PC-3 (cell line): ENCODE measurements at regions not wholly inside any gene's neighbourhood (a gene's known extent, or its start where the extent isn't known, plus 50 kb on each side); places are given as distances from the start of the nearest gene placed in this dataset.

Experiments used
- ATAC-seq: fragments of 200-7000 bp; cut with Tn5 transposase; 2 replicates; pipeline ENCODE4 v1.9.1; 2020; ENCODE audit warnings: mild to moderate bottlenecking, moderate library complexity
- BruUV-seq: library from RNA; stranded (reverse); fragments of 400-500 nt; replicated peaks from 2 replicates; lab custom pipeline; 2021; lab: Mats Ljungman, UMichigan
- CTCF ChIA-PET: fragments of 300-600 bp; sonication (Branson Sonifier 250); formaldehyde crosslinking; loops from one replicate; lab custom pipeline; 2022; ENCODE audit warnings: antibody characterized with exemption; lab: Charles Lee
- POLR2A ChIA-PET: fragments of 300-600 bp; sonication (Branson Sonifier 250); formaldehyde crosslinking; loops from one replicate; lab custom pipeline; 2022; ENCODE audit warnings: antibody characterized with exemption; ENCODE audit not compliant: unreplicated experiment; lab: Charles Lee
- DNase-seq: peaks from one replicate; pipeline ENCODE4 v3.0.0-alpha.2; 2015
- H2AFZ ChIP-seq: fragments of 300-600 bp; sonication (generic); 2 replicates; pipeline ENCODE4 v1.6.0; 2016; ENCODE audit warnings: antibody characterized with exemption, low read length
- H3F3A ChIP-seq: fragments of 300-600 bp; sonication (generic); one replicate; pipeline ENCODE4 v1.6.0; 2017; ENCODE audit warnings: antibody characterized with exemption, low read length, control low read depth, mild to moderate bottlenecking; ENCODE audit not compliant: unreplicated experiment
- H3K27ac ChIP-seq: fragments of 300-600 bp; sonication (generic); 2 replicates; pipeline ENCODE4 v1.5.1; 2016; ENCODE audit warnings: mild to moderate bottlenecking, low read length
- H3K27me3 ChIP-seq: fragments of 300-600 bp; sonication (generic); 2 replicates; pipeline ENCODE4 v1.6.1; 2016; ENCODE audit warnings: low read length, mixed read lengths
- H3K36me3 ChIP-seq: fragments of 300-600 bp; sonication (generic); 2 replicates; pipeline ENCODE4 v1.6.1; 2016; ENCODE audit warnings: low read depth, mixed run types, low read length, mixed read lengths
- H3K4me1 ChIP-seq: fragments of 300-600 bp; sonication (generic); 2 replicates; pipeline ENCODE4 v1.5.1; 2016; ENCODE audit warnings: low read length; ENCODE audit not compliant: insufficient read depth
- H3K4me2 ChIP-seq: fragments of 300-600 bp; sonication (generic); 2 replicates; pipeline ENCODE4 v1.6.0; 2016; ENCODE audit warnings: low read length
- H3K4me3 ChIP-seq: fragments of 300-600 bp; sonication (generic); 2 replicates; pipeline ENCODE4 v1.5.1; 2016; ENCODE audit warnings: mild to moderate bottlenecking, low read length, mixed read lengths
- H3K79me2 ChIP-seq: fragments of 300-600 bp; sonication (generic); 2 replicates; pipeline ENCODE4 v1.6.1; 2017; ENCODE audit warnings: low read length, mixed read lengths
- H3K9ac ChIP-seq: fragments of 300-600 bp; sonication (generic); 2 replicates; pipeline ENCODE4 v1.6.0; 2016; ENCODE audit warnings: mild to moderate bottlenecking, low read length
- H3K9me2 ChIP-seq: fragments of 300-600 bp; sonication (generic); replicated peaks from 2 replicates; pipeline ENCODE4 v1.6.1; 2016; ENCODE audit warnings: mixed run types, low read length, mixed read lengths
- H3K9me3 ChIP-seq: fragments of 300-600 bp; sonication (generic); 2 replicates; pipeline ENCODE4 v1.6.1; 2016; ENCODE audit warnings: low read length, mixed read lengths
- H4K20me1 ChIP-seq: fragments of 300-600 bp; sonication (generic); 2 replicates; pipeline ENCODE4 v1.6.1; 2016; ENCODE audit warnings: low read length, mixed read lengths
- EZH2 ChIP-seq: fragments of 300-600 bp; sonication (generic); IDR thresholded peaks from one replicate; pipeline ENCODE4 v1.6.1; 2017; ENCODE audit warnings: antibody characterized with exemption, mild to moderate bottlenecking, low read length; ENCODE audit not compliant: unreplicated experiment
- EZH2phosphoT487 ChIP-seq: fragments of 300-600 bp; sonication (generic); IDR thresholded peaks from 2 replicates; pipeline ENCODE4 v1.6.1; 2018; ENCODE audit warnings: mild to moderate bottlenecking, antibody characterized with exemption, low read length, borderline replicate concordance
- intact Hi-C: fragments of 100-400 bp; cut with micrococcal nuclease; formaldehyde crosslinking; loops from 2 replicates; pipeline ENCODE4 v1.9.0; 2023
- TF ChIP-seq, protein P1 (sequence below): fragments of 300-600 bp; sonication (generic); conservative IDR thresholded peaks from 2 replicates; pipeline ENCODE4 v1.5.1; 2017; ENCODE audit warnings: antibody characterized with exemption, low read depth, mild to moderate bottlenecking, low read length

GRCh38 chr2:126990605-126991532 lies 92.2 kb downstream of the TEX51 start:
- Histone ChIP-seq H3K36me3 (no peaks in the 10 kb centered on the region), H3K27ac (no peak overlapping the region), H3K9ac (no peak overlapping the region), H3K4me2 (no peak overlapping the region), H3K9me2 (no peaks in the 10 kb centered on the region), H2AFZ (no peak overlapping the region), H3K4me3 (no peak overlapping the region), H4K20me1 (no peaks in the 10 kb centered on the region), H3K4me1 (no peaks in the 10 kb centered on the region), H3K9me3 (no peaks in the 10 kb centered on the region), H3F3A (no peaks in the 10 kb centered on the region), H3K27me3 (peaks cover 74% of the 10 kb centered on the region), H3K79me2 (no peaks in the 10 kb centered on the region)
- intact Hi-C loops, result no loop called here
- ChIA-PET CTCF (no interaction called here), POLR2A (no interaction called here)
- ATAC-seq (no peak), DNase-seq (no peak)
- BruUV-seq, result no TSS peak
- TF ChIP-seq EZH2 (no peak), EZH2phosphoT487 (no peak)
- TF ChIP-seq, protein P1, sequence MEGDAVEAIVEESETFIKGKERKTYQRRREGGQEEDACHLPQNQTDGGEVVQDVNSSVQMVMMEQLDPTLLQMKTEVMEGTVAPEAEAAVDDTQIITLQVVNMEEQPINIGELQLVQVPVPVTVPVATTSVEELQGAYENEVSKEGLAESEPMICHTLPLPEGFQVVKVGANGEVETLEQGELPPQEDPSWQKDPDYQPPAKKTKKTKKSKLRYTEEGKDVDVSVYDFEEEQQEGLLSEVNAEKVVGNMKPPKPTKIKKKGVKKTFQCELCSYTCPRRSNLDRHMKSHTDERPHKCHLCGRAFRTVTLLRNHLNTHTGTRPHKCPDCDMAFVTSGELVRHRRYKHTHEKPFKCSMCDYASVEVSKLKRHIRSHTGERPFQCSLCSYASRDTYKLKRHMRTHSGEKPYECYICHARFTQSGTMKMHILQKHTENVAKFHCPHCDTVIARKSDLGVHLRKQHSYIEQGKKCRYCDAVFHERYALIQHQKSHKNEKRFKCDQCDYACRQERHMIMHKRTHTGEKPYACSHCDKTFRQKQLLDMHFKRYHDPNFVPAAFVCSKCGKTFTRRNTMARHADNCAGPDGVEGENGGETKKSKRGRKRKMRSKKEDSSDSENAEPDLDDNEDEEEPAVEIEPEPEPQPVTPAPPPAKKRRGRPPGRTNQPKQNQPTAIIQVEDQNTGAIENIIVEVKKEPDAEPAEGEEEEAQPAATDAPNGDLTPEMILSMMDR, result no peak

DNA sequence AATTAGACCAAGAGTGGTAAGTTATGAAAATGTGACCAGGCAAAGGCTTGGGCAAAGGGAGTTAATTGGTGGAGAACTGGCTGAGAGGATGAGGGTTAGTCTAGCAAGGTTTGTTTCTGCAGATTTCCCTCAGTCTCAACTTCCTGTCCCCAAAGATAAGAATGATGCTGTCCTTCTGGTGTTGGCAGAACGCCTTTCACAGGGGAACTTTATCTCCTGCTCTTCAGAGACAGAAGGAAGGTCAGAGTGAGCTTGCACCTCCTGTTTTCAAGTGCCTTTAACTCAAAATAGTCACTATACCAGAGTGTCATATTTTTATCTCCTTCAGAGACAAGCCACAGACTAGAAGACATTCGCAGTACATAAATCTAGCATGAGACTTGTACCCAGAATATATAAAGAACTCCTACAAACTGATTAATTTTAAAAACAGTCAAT lies 95.7 kb downstream of the TEX51 start:
- Histone ChIP-seq H3K9me3 (no peaks in the 10 kb centered on the region), H3K36me3 (no peaks in the 10 kb centered on the region), H3K9me2 (no peaks in the 10 kb centered on the region), H4K20me1 (no peaks in the 10 kb centered on the region), H3K27ac (no peak overlapping the region), H3K27me3 (peaks cover 51% of the 10 kb centered on the region), H3K4me1 (no peaks in the 10 kb centered on the region), H3F3A (no peaks in the 10 kb centered on the region), H3K4me3 (no peak overlapping the region), H3K9ac (no peak overlapping the region), H2AFZ (no peak overlapping the region), H3K79me2 (no peaks in the 10 kb centered on the region), H3K4me2 (no peak overlapping the region)
- ChIA-PET POLR2A (no interaction called here), CTCF (no interaction called here)
- ATAC-seq, result no peak
- DNase-seq, result no peak
- no peak for TF ChIP-seq EZH2
- BruUV-seq, result no TSS peak
- intact Hi-C loops, result no loop called here

GRCh38 chr2:126995621-126996377 lies 97.1 kb downstream of the TEX51 start:
- Histone ChIP-seq H4K20me1 (no peaks in the 10 kb centered on the region), H2AFZ (no peak overlapping the region), H3K79me2 (no peaks in the 10 kb centered on the region), H3K27ac (no peak overlapping the region), H3F3A (no peaks in the 10 kb centered on the region), H3K36me3 (no peaks in the 10 kb centered on the region), H3K9ac (no peak overlapping the region), H3K9me2 (no peaks in the 10 kb centered on the region), H3K9me3 (no peaks in the 10 kb centered on the region), H3K4me3 (no peak overlapping the region), H3K4me2 (no peak overlapping the region), H3K27me3 (peaks cover 39% of the 10 kb centered on the region), H3K4me1 (no peaks in the 10 kb centered on the region)
- intact Hi-C loops, result no loop called here
- no TSS peak for BruUV-seq
- ChIA-PET POLR2A (no interaction called here), CTCF (no interaction called here)
- TF ChIP-seq EZH2phosphoT487 (no peak), EZH2 (no peak)
- TF ChIP-seq, protein P1, result no peak; the same call in 1 of the 2 replicates
- ATAC-seq (no peak), DNase-seq (no peak)
